Activated CD8-positive, alpha-beta memory T cell treated with anti-CD3 and anti-CD28 coated beads, Interleukin-2, amount 10 ng/mL, durations not matched to agents 7 days and 5 days (primary cell): ENCODE measurements at regions not wholly inside any gene's neighbourhood (a gene's known extent, or its start where the extent isn't known, plus 50 kb on each side); places are given as distances from the start of the nearest gene placed in this dataset.

Experiments used
- ATAC-seq: fragments of 150-1000 bp; cut with Tn5 transposase; one replicate; pipeline ENCODE4 v1.10.0; 2021; ENCODE audit warnings: moderate library complexity
- CTCF ChIA-PET: fragments of 350-600 bp; sonication (Branson Sonifier 250); formaldehyde crosslinking; loops from one replicate; lab custom pipeline; 2021; ENCODE audit warnings: antibody characterized with exemption; lab: Charles Lee
- DNase-seq: peaks from one replicate; pipeline ENCODE4 v3.0.0-alpha.2; 2020
- H3K27ac Mint-ChIP-seq: one replicate; pipeline ENCODE4 v1.8.0; 2021; ENCODE audit warnings: mild to moderate bottlenecking, mixed read lengths
- H3K27me3 Mint-ChIP-seq: one replicate; pipeline ENCODE4 v1.8.0; 2021; ENCODE audit warnings: mixed read lengths
- H3K36me3 Mint-ChIP-seq: one replicate; pipeline ENCODE4 v1.8.0; 2021; ENCODE audit warnings: mild to moderate bottlenecking, mixed read lengths
- H3K4me1 Mint-ChIP-seq: one replicate; pipeline ENCODE4 v1.8.0; 2021; ENCODE audit warnings: mixed read lengths
- H3K4me3 Mint-ChIP-seq: one replicate; pipeline ENCODE4 v1.8.0; 2021; ENCODE audit warnings: mild to moderate bottlenecking, moderate library complexity, mixed read lengths
- H3K9me3 Mint-ChIP-seq: one replicate; pipeline ENCODE4 v1.8.0; 2022; ENCODE audit warnings: low read depth, mixed read lengths

DNA sequence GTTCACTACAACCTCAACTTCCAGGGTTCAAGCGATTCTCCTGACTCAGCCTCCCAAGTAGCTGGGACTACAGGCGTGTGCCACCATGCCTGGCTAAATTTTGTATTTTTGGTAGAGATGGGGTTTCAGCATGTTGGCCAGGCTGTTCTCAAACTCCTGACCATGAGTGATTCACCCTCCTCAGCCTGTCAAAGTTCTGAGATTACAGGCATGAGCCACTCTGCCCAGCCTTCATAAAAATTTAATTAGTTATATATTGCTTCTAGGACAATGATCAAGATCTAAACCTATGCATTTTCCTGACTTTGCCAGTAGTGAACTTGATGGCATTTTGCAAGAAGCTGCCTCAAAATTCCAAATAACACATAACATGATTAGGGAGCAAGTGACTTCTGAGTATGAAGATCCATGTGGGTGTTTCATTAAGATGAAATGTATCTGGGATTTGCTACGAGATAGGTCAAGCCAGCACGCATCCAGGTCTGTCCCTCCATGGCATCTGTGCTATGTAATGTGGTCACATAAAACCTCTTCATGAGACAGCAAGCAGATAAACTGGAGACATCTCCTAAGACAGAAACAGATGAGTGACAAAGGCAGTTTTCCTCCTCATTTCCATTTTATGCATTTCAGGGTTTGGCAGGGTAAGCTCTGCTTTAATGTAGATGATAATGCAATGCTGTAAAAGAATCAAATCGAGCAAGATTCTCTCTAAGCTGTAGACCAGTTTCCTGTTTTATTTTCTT lies 319.4 kb upstream of the ATP2B1 start:
- H3K4me3 Mint-ChIP-seq: no peak overlapping the region
- DNase-seq (no peak), ATAC-seq (no peak)
- no peak overlapping the region for H3K27ac Mint-ChIP-seq
- CTCF ChIA-PET: interaction anchor here (0.8 to 0.9 kb wide), 2 partner anchors 9 to 546 kb away, joined by 3 to 5 read pairs; no protein-coding TSS in a partner anchor
- H3K4me1 Mint-ChIP-seq: peaks cover 12% of the 10 kb centered on the region
- H3K27me3 Mint-ChIP-seq: no peaks in the 10 kb centered on the region
- H3K36me3 Mint-ChIP-seq: no peaks in the 10 kb centered on the region
- H3K9me3 Mint-ChIP-seq: no peaks in the 10 kb centered on the region

- no peaks in the 10 kb centered on the region for H3K9me3 Mint-ChIP-seq
- ATAC-seq: no peak
- H3K27me3 Mint-ChIP-seq: no peaks in the 10 kb centered on the region
- CTCF ChIA-PET: no interaction called here
- no peaks in the 10 kb centered on the region for H3K36me3 Mint-ChIP-seq
- H3K27ac Mint-ChIP-seq: no peak overlapping the region
- H3K4me3 Mint-ChIP-seq: no peak overlapping the region
- no peak for DNase-seq
- peaks cover 12% of the 10 kb centered on the region for H3K4me1 Mint-ChIP-seq
Measured at GRCh38 chr12:90027041-90027440, 318.4 kb upstream of the ATP2B1 start.

- no peaks in the 10 kb centered on the region for H3K27me3 Mint-ChIP-seq
- DNase-seq: no peak
- no peak overlapping the region for H3K27ac Mint-ChIP-seq
- CTCF ChIA-PET: no interaction called here
- peaks cover 12% of the 10 kb centered on the region for H3K4me1 Mint-ChIP-seq
- H3K4me3 Mint-ChIP-seq: no peak overlapping the region
- H3K36me3 Mint-ChIP-seq: no peaks in the 10 kb centered on the region
- H3K9me3 Mint-ChIP-seq: no peaks in the 10 kb centered on the region
- ATAC-seq: no peak
Measured at GRCh38 chr12:90026516-90026915, 317.9 kb upstream of the ATP2B1 start.

- H3K27me3 Mint-ChIP-seq: no peaks in the 10 kb centered on the region
- no peaks in the 10 kb centered on the region for H3K9me3 Mint-ChIP-seq
- CTCF ChIA-PET: no interaction called here
- H3K36me3 Mint-ChIP-seq: no peaks in the 10 kb centered on the region
- DNase-seq (no peak), ATAC-seq (no peak)
- no peak overlapping the region for H3K27ac Mint-ChIP-seq
- H3K4me3 Mint-ChIP-seq: no peak overlapping the region
- peaks cover 12% of the 10 kb centered on the region for H3K4me1 Mint-ChIP-seq
Measured at GRCh38 chr12:90024262-90024661, 315.6 kb upstream of the ATP2B1 start.

- Mint-ChIP-seq H3K9me3 (no peaks in the 10 kb centered on the region), H3K4me1 (peaks cover 4% of the 10 kb centered on the region), H3K4me3 (no peak overlapping the region), H3K27me3 (no peaks in the 10 kb centered on the region), H3K36me3 (no peaks in the 10 kb centered on the region), H3K27ac (no peak overlapping the region)
- DNase-seq: no peak
- no peak for ATAC-seq
- CTCF ChIA-PET: interaction anchor here (0.9 kb wide), 1 partner anchor 14 kb away, joined by 3 read pairs; no protein-coding TSS in a partner anchor
Measured at GRCh38 chr12:90023207-90023900, 314.7 kb upstream of the ATP2B1 start.

DNA sequence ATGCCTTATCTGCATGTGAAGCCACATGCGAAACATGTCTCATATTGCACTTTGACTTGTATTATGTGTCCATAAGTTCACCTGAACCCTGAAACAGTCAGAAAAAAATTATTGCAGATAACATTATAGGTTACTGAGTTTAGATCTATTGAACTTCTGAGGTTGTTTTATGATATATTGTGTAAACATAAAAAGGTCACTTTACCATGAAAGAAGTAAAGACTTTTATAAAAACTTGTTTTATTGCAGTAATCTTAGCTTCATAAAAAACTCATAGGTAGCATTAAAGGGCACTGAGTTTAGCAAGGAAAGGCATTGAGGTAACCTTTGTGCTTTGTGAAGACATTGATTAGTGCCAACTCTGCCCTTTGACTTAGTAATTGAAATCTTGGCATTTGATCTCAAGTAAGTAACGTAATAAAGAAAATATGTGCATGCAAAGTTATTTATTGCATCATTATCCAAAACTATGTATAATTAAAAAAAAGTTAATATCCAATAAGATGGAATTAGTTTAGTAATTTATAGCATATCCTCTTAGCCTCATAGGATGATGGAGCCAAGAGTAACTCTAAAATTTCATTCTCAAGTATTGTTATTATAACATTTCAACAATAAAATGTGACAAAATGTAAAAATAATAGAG lies 313.3 kb upstream of the ATP2B1 start:
- Mint-ChIP-seq H3K27me3 (no peaks in the 10 kb centered on the region), H3K4me1 (no peaks in the 10 kb centered on the region), H3K36me3 (no peaks in the 10 kb centered on the region), H3K4me3 (no peak overlapping the region), H3K27ac (no peak overlapping the region), H3K9me3 (no peaks in the 10 kb centered on the region)
- ATAC-seq (no peak), DNase-seq (no peak)
- CTCF ChIA-PET: interaction anchor here (0.9 kb wide), 1 partner anchor 34 kb away, joined by 3 read pairs; no protein-coding TSS in a partner anchor

- Mint-ChIP-seq H3K27me3 (no peaks in the 10 kb centered on the region), H3K9me3 (no peaks in the 10 kb centered on the region), H3K36me3 (no peaks in the 10 kb centered on the region), H3K4me1 (no peaks in the 10 kb centered on the region), H3K4me3 (no peak overlapping the region), H3K27ac (no peak overlapping the region)
- ATAC-seq (no peak), DNase-seq (no peak)
- CTCF ChIA-PET: interaction anchor here (0.6 to 0.9 kb wide), 3 partner anchors 35 to 1149 kb away, joined by 3 read pairs; no protein-coding TSS in a partner anchor
Measured at GRCh38 chr12:90020881-90021280, 312.2 kb upstream of the ATP2B1 start.

- no peak for DNase-seq
- no peak overlapping the region for H3K27ac Mint-ChIP-seq
- H3K9me3 Mint-ChIP-seq: no peaks in the 10 kb centered on the region
- ATAC-seq: no peak
- H3K27me3 Mint-ChIP-seq: no peaks in the 10 kb centered on the region
- no peaks in the 10 kb centered on the region for H3K4me1 Mint-ChIP-seq
- H3K36me3 Mint-ChIP-seq: no peaks in the 10 kb centered on the region
- no peak overlapping the region for H3K4me3 Mint-ChIP-seq
- CTCF ChIA-PET: interaction anchor here (0.6 to 0.8 kb wide), 2 partner anchors 58 to 1149 kb away, joined by 3 read pairs; no protein-coding TSS in a partner anchor
Measured at GRCh38 chr12:90020436-90020835, 311.8 kb upstream of the ATP2B1 start.

DNA sequence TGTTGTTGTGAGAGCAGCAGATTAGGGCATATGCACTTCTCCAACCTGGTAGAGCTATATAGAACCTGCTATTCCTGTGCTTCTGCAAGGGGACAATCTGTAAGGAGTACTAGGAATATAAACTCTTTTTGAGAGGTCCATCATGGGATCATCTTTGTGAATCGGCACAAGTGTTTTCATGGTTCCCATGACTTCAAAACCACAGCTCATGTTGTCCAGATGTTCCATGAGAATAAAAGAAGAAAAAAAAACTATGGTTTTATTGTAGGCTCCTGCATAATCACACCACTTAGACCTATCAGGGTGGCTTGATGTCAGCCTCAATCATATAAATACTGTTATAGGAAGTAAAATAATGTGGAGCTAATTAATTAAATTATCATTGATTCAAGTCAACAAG lies 311.4 kb upstream of the ATP2B1 start:
- no peaks in the 10 kb centered on the region for H3K36me3 Mint-ChIP-seq
- H3K27me3 Mint-ChIP-seq: no peaks in the 10 kb centered on the region
- no peaks in the 10 kb centered on the region for H3K4me1 Mint-ChIP-seq
- ATAC-seq (no peak), DNase-seq (no peak)
- no peaks in the 10 kb centered on the region for H3K9me3 Mint-ChIP-seq
- H3K27ac Mint-ChIP-seq: no peak overlapping the region
- CTCF ChIA-PET: interaction anchor here (0.8 to 2.0 kb wide), 3 partner anchors 8 to 476 kb away, joined by 3 to 5 read pairs (median 3); no protein-coding TSS in a partner anchor
- no peak overlapping the region for H3K4me3 Mint-ChIP-seq

DNA sequence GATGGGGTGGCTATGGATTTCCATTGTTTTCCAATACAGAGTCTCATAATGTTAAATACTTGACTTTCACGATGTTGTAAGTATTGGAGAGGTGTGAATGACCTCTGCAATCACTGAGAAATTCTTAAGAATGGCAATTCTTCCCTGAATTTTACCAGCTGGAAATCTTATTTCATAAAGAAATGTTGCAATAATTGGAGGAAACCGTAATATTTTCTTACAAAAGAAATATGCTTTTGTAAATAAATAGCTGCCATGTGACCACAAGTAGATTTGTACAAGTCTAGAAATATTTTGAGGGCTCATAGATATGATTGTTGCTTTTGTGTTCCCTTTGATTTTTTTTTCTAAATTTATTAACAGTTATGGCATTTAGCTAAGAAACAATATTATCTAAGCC lies 308.7 kb upstream of the ATP2B1 start:
- Mint-ChIP-seq H3K27ac (no peak overlapping the region), H3K9me3 (no peaks in the 10 kb centered on the region), H3K4me1 (no peaks in the 10 kb centered on the region), H3K27me3 (no peaks in the 10 kb centered on the region), H3K36me3 (no peaks in the 10 kb centered on the region), H3K4me3 (no peak overlapping the region)
- DNase-seq: no peak
- CTCF ChIA-PET: no interaction called here
- ATAC-seq: no peak

DNA sequence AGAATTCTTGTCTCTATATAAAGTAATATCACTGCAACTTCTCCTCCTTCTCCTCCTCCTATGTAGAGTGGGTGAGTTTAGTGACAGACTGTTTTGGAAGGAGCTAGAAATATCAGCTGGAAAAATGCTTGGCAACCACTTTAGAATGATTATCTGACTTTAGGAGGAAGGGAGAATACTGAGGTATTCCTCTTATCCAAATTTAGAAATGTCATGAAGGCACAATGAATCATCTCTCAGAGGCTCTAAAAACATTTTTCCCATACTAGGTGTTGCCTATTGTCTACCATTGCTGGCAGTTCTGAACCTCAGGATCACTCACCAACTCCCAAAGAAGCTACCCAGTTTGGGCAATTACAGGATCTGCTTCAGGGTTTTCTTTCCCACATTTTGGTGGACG lies 306.6 kb upstream of the ATP2B1 start:
- Mint-ChIP-seq H3K4me3 (no peak overlapping the region), H3K9me3 (no peaks in the 10 kb centered on the region), H3K27me3 (no peaks in the 10 kb centered on the region), H3K36me3 (no peaks in the 10 kb centered on the region), H3K27ac (no peak overlapping the region), H3K4me1 (no peaks in the 10 kb centered on the region)
- no peak for DNase-seq
- CTCF ChIA-PET: interaction anchor here (0.9 kb wide), 1 partner anchor 471 kb away, joined by 3 read pairs; no protein-coding TSS in a partner anchor
- no peak for ATAC-seq

DNA sequence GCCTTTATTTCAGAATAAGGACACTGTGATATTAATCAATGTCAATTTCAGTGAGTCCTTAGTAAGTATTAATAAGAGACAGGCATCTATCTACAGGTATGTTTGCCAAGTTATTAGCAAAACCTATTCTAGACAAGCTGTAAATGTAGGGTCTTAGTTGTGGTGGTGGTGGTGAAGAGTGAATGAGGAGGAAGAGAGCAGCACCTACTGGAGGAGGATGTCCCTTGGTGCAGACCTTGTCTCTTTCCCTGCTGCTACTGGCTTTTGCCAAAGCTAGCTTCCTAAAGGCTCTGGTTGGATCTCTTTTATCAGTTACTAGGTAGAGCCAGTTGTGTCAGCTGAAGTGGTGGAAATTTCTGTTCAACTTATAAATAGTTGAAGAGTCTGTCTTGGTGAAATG lies 304.8 kb upstream of the ATP2B1 start:
- H3K4me1 Mint-ChIP-seq: no peaks in the 10 kb centered on the region
- H3K27ac Mint-ChIP-seq: no peak overlapping the region
- H3K27me3 Mint-ChIP-seq: no peaks in the 10 kb centered on the region
- no peak overlapping the region for H3K4me3 Mint-ChIP-seq
- CTCF ChIA-PET: interaction anchor here (1.9 kb wide), 1 partner anchor 470 kb away, joined by 7 read pairs; no protein-coding TSS in a partner anchor
- DNase-seq (no peak), ATAC-seq (no peak)
- H3K36me3 Mint-ChIP-seq: no peaks in the 10 kb centered on the region
- H3K9me3 Mint-ChIP-seq: no peaks in the 10 kb centered on the region

GRCh38 chr12:90010089-90010488 lies 301.5 kb upstream of the ATP2B1 start:
- no peak for ATAC-seq
- no peak overlapping the region for H3K27ac Mint-ChIP-seq
- H3K4me1 Mint-ChIP-seq: no peaks in the 10 kb centered on the region
- DNase-seq: no peak
- no peaks in the 10 kb centered on the region for H3K27me3 Mint-ChIP-seq
- H3K9me3 Mint-ChIP-seq: no peaks in the 10 kb centered on the region
- CTCF ChIA-PET: interaction anchor here (1.5 kb wide), 1 partner anchor 13 kb away, joined by 3 read pairs; no protein-coding TSS in a partner anchor
- no peak overlapping the region for H3K4me3 Mint-ChIP-seq
- H3K36me3 Mint-ChIP-seq: no peaks in the 10 kb centered on the region
